H7 (cell line): ENCODE measurements at regions not wholly inside any gene's neighbourhood (a gene's known extent, or its start where the extent isn't known, plus 50 kb on each side); places are given as distances from the start of the nearest gene placed in this dataset.
A peak's percentile ranks its signal among the peaks of the same experiment; 100 is the strongest.
"Not testable (repeated sequence)": the region's sequence is repeated elsewhere in the genome, so short reads cannot be mapped to it uniquely, and the experiment has no call there.

Source experiments
- DNase-seq: peaks from one replicate; pipeline ENCODE4 v3.0.0; 2012
- H3K27me3 ChIP-seq: 2 replicates; pipeline ENCODE4 v1.6.0; 2011; ENCODE audit warnings: mild to moderate bottlenecking, low read length; ENCODE audit not compliant: control insufficient read depth, insufficient read depth
- H3K36me3 ChIP-seq: replicated peaks from 2 replicates; pipeline ENCODE4 v1.5.1; 2011; ENCODE audit warnings: low read length; ENCODE audit not compliant: control insufficient read depth, insufficient read depth
- H3K4me3 ChIP-seq: 2 replicates; pipeline ENCODE4 v1.5.1; 2011; ENCODE audit warnings: low read depth, mild to moderate bottlenecking, control low read depth, low read length, moderate library complexity; ENCODE audit not compliant: insufficient read depth

GRCh38 chr7:122248472-122248871 lies 56.1 kb downstream of the FEZF1 start:
- no peaks in the 10 kb centered on the region for H3K36me3 ChIP-seq
- H3K27me3 ChIP-seq = no peaks in the 10 kb centered on the region
- DNase-seq = no peak
- no peak overlapping the region for H3K4me3 ChIP-seq

- H3K27me3 ChIP-seq, H3K36me3 ChIP-seq, DNase-seq, H3K4me3 ChIP-seq: not testable (repeated sequence)
Observed at GRCh38 chr7:122238729-122239128, 65.8 kb downstream of the FEZF1 start.

- H3K4me3 ChIP-seq = peak overlapping the region; percentile 17; the same call in 1 of the 2 replicates
- H3K27me3 ChIP-seq, H3K36me3 ChIP-seq, DNase-seq: not testable (repeated sequence)
Observed at GRCh38 chr7:122238297-122238696, 66.3 kb downstream of the FEZF1 start.

- Histone ChIP-seq H3K27me3 (no peaks in the 10 kb centered on the region), H3K4me3 (no peak overlapping the region), H3K36me3 (no peaks in the 10 kb centered on the region)
- DNase-seq = no peak
Observed at GRCh38 chr7:122225874-122226273, 78.7 kb downstream of the FEZF1 start.

- Histone ChIP-seq H3K4me3 (no peak overlapping the region), H3K36me3 (no peaks in the 10 kb centered on the region), H3K27me3 (no peaks in the 10 kb centered on the region)
- no peak for DNase-seq
Observed at GRCh38 chr7:122219253-122219865, 75.3 kb upstream of the AASS start.

- DNase-seq = no peak
- no peaks in the 10 kb centered on the region for H3K36me3 ChIP-seq
- H3K4me3 ChIP-seq = no peak overlapping the region
- no peaks in the 10 kb centered on the region for H3K27me3 ChIP-seq
Observed at GRCh38 chr7:122217125-122217524, 73.1 kb upstream of the AASS start.

- no peak overlapping the region for H3K4me3 ChIP-seq
- no peaks in the 10 kb centered on the region for H3K36me3 ChIP-seq
- no peaks in the 10 kb centered on the region for H3K27me3 ChIP-seq
- DNase-seq = no peak
Observed at GRCh38 chr7:122212754-122213153, 68.7 kb upstream of the AASS start.

- H3K27me3 ChIP-seq = no peaks in the 10 kb centered on the region
- no peaks in the 10 kb centered on the region; the same call in 1 of the 2 replicates for H3K36me3 ChIP-seq
- H3K4me3 ChIP-seq = no peak overlapping the region
Observed at GRCh38 chr7:122211362-122211761, 67.3 kb upstream of the AASS start.

GRCh38 chr7:122206985-122207384 lies 62.9 kb upstream of the AASS start:
- no peak for DNase-seq
- H3K36me3 ChIP-seq = no peaks in the 10 kb centered on the region; the same call in 1 of the 2 replicates

More at GRCh38 chr7:122211362-122211761, 67.3 kb upstream of the AASS start:
- no peak for DNase-seq

GRCh38 chr7:122203814-122204213 lies 59.8 kb upstream of the AASS start:
- Histone ChIP-seq H3K36me3 (no peaks in the 10 kb centered on the region; the same call in 1 of the 2 replicates), H3K4me3 (no peak overlapping the region), H3K27me3 (no peaks in the 10 kb centered on the region)
- DNase-seq = no peak

More at GRCh38 chr7:122206985-122207384, 62.9 kb upstream of the AASS start:
- Histone ChIP-seq H3K27me3 (no peaks in the 10 kb centered on the region), H3K4me3 (no peak overlapping the region)

GRCh38 chr7:122200888-122201287 lies 56.8 kb upstream of the AASS start:
- DNase-seq = no peak
- H3K4me3 ChIP-seq = no peak overlapping the region
- H3K36me3 ChIP-seq = no peaks in the 10 kb centered on the region
- no peaks in the 10 kb centered on the region for H3K27me3 ChIP-seq

GRCh38 chr7:122199171-122199570 lies 55.1 kb upstream of the AASS start:
- H3K4me3 ChIP-seq = no peak overlapping the region
- no peaks in the 10 kb centered on the region for H3K27me3 ChIP-seq
- DNase-seq = no peak
- no peaks in the 10 kb centered on the region for H3K36me3 ChIP-seq

- no peak for DNase-seq
- Histone ChIP-seq H3K36me3 (no peaks in the 10 kb centered on the region), H3K27me3 (no peaks in the 10 kb centered on the region), H3K4me3 (no peak overlapping the region)
Observed at GRCh38 chr7:122198581-122198980, 54.5 kb upstream of the AASS start.
